HG02885 (cell line): ENCODE measurements at regions not wholly inside any gene's neighbourhood (a gene's known extent, or its start where the extent isn't known, plus 50 kb on each side); places are given as distances from the start of the nearest gene placed in this dataset.

Experiments used
- ATAC-seq: cut with Tn5 transposase; IDR thresholded peaks from one replicate; pipeline ENCODE4 v1.9.1; 2021; ENCODE audit warnings: mild to moderate bottlenecking; ENCODE audit not compliant: unreplicated experiment, poor library complexity

GRCh38 chr7:46179061-46179610 lies 258.1 kb upstream of the IGFBP3 start:
- no peak for ATAC-seq

GRCh38 chr7:46178661-46179060 lies 257.6 kb upstream of the IGFBP3 start:
- ATAC-seq = no peak

GRCh38 chr7:46177821-46178220 lies 256.7 kb upstream of the IGFBP3 start:
- no peak for ATAC-seq

- no peak for ATAC-seq
Observed at GRCh38 chr7:46175221-46175620, 254.1 kb upstream of the IGFBP3 start.

GRCh38 chr7:46174196-46174580 lies 253.1 kb upstream of the IGFBP3 start:
- no peak for ATAC-seq

- no peak for ATAC-seq
Observed at GRCh38 chr7:46173476-46174195, 252.6 kb upstream of the IGFBP3 start.

- ATAC-seq = no peak
Observed at GRCh38 chr7:46170792-46171191, 249.7 kb upstream of the IGFBP3 start.

- ATAC-seq = no peak
Observed at GRCh38 chr7:46170021-46170420, 248.9 kb upstream of the IGFBP3 start.

GRCh38 chr7:46169384-46169755 lies 248.3 kb upstream of the IGFBP3 start:
- no peak for ATAC-seq

GRCh38 chr7:46168671-46169383 lies 247.8 kb upstream of the IGFBP3 start:
- no peak for ATAC-seq

GRCh38 chr7:46168231-46168630 lies 247.2 kb upstream of the IGFBP3 start:
- no peak for ATAC-seq

- ATAC-seq = no peak
Observed at GRCh38 chr7:46165276-46165675, 244.2 kb upstream of the IGFBP3 start.

- ATAC-seq = no peak
Observed at GRCh38 chr7:46164629-46165028, 243.6 kb upstream of the IGFBP3 start.

GRCh38 chr7:46163246-46163645 lies 242.2 kb upstream of the IGFBP3 start:
- no peak for ATAC-seq

- no peak for ATAC-seq
Observed at GRCh38 chr7:46162609-46163008, 241.5 kb upstream of the IGFBP3 start.

GRCh38 chr7:46160861-46161260 lies 239.8 kb upstream of the IGFBP3 start:
- ATAC-seq = no peak

GRCh38 chr7:46157931-46158330 lies 236.9 kb upstream of the IGFBP3 start:
- no peak for ATAC-seq

GRCh38 chr7:46157404-46157803 lies 236.3 kb upstream of the IGFBP3 start:
- ATAC-seq = no peak

GRCh38 chr7:46156853-46157252 lies 235.8 kb upstream of the IGFBP3 start:
- no peak for ATAC-seq

GRCh38 chr7:46156086-46156485 lies 235.0 kb upstream of the IGFBP3 start:
- ATAC-seq = no peak

- ATAC-seq = no peak
Observed at GRCh38 chr7:46155367-46155766, 234.3 kb upstream of the IGFBP3 start.
